Stimulated activated naive B cell treated with anti-CD40 and anti-IgM and Interleukin-4, amounts not matched to agents 10 μg/mL and 1 μg/mL and 100 μg/mL, for 72 hours (primary cell): ENCODE measurements at regions not wholly inside any gene's neighbourhood (a gene's known extent, or its start where the extent isn't known, plus 50 kb on each side); places are given as distances from the start of the nearest gene placed in this dataset.

Experiments used
- ATAC-seq, 2 donors: fragments of 150-1000 bp; cut with Tn5 transposase; replicated peaks; 2 replicates each; pipeline ENCODE4 v1.10.0; 2021; ENCODE audit warnings: moderate library complexity in 1 of 2
- DNase-seq: peaks from one replicate; pipeline ENCODE4 v3.0.0; 2021
- H3K27ac Mint-ChIP-seq: one replicate; pipeline ENCODE4 v1.8.0; 2022; ENCODE audit warnings: mild to moderate bottlenecking, mixed read lengths
- H3K27me3 Mint-ChIP-seq, 2 donors: one replicate each; pipeline ENCODE4 v1.8.0; 2022; ENCODE audit warnings: mixed read lengths in 2 of 2
- H3K36me3 Mint-ChIP-seq, 2 donors: one replicate each; pipeline ENCODE4 v1.8.0; 2022; ENCODE audit warnings: mixed read lengths in 2 of 2, mild to moderate bottlenecking in 1 of 2
- H3K4me1 Mint-ChIP-seq, 2 donors: one replicate each; pipeline ENCODE4 v1.8.0; 2022; ENCODE audit warnings: mixed read lengths in 2 of 2, mild to moderate bottlenecking in 1 of 2
- H3K4me3 Mint-ChIP-seq, 2 donors: one replicate each; pipeline ENCODE4 v1.8.0; 2022; ENCODE audit warnings: mild to moderate bottlenecking in 2 of 2, mixed read lengths in 2 of 2, moderate library complexity in 1 of 2
- H3K9me3 Mint-ChIP-seq, 2 donors: one replicate each; pipeline ENCODE4 v1.8.0; 2022; ENCODE audit warnings: mixed read lengths in 2 of 2, mild to moderate bottlenecking in 1 of 2

DNA sequence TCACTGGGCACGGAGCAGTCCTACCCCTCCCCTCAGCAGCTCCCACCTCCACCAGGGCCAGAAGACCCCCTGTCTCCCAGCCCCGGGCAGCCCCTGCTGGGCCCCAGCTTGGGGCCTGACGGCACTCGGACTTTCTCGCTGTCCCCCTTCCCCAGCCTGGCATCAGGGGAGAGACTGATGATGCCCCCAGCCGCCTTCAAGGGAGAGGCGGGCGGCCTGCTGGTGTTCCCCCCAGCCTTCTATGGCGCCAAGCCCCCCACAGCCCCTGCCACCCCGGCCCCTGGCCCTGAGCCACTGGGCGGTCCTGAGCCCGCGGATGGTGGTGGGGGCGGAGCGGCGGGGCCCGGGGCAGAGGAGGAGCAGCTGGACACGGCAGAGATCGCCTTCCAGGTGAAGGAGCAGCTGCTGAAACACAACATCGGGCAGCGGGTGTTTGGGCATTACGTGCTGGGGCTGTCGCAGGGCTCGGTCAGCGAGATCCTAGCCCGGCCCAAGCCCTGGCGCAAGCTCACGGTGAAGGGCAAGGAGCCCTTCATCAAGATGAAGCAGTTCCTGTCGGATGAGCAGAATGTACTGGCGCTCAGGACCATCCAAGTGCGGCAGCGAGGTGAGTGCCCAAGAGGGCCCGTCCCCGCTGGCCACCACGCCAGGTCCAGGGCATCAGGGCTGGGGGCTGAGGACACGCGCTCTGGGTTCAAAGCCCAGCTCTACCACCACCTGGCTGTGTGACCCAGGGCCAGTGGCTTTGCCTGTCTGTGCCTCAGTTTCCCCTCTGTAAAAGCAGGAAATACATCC, 58.6 kb downstream of the PHETA1 start:
- no peak for ATAC-seq
- Mint-ChIP-seq H3K4me3 (no peak overlapping the region), H3K27ac (no peak overlapping the region), H3K4me1 (peaks cover 8 to 14% of the 10 kb centered on the region in 2 donors), H3K9me3 (peaks cover 11% of the 10 kb centered on the region in 2 donors), H3K27me3 (peaks cover 11 to 14% of the 10 kb centered on the region in 2 donors), H3K36me3 (peaks cover 4 to 5% of the 10 kb centered on the region in 2 donors)
- DNase-seq: no peak

DNA sequence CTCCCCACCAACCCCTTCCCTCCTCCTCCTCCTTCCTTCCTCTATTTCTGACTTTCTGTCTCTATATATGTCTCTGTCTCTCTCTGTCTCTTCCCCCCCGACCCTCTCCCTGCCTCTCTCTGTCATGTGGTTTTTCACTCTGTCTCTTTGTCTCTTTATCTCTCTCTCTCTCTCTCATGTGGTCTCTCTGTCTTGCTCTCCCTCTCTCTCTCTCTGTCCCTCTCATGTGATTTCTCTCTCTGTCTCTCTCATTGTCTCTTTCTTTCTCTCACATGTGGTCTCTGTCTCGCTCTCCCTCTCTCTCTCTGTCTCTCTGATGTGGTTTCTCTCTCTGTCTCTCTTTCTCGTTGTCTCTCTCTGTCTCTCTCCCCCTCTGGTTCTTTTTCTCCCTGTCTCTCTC, 59.3 kb downstream of the PHETA1 start:
- no peak for ATAC-seq
- peaks cover 11 to 15% of the 10 kb centered on the region in 2 donors for H3K9me3 Mint-ChIP-seq
- H3K4me1 Mint-ChIP-seq: peaks cover 8 to 14% of the 10 kb centered on the region in 2 donors
- H3K27ac Mint-ChIP-seq: no peak overlapping the region
- peaks cover 11 to 14% of the 10 kb centered on the region in 2 donors for H3K27me3 Mint-ChIP-seq
- no peak for DNase-seq
- H3K4me3 Mint-ChIP-seq: no peak overlapping the region
- peaks cover 4 to 9% of the 10 kb centered on the region in 2 donors for H3K36me3 Mint-ChIP-seq

DNA sequence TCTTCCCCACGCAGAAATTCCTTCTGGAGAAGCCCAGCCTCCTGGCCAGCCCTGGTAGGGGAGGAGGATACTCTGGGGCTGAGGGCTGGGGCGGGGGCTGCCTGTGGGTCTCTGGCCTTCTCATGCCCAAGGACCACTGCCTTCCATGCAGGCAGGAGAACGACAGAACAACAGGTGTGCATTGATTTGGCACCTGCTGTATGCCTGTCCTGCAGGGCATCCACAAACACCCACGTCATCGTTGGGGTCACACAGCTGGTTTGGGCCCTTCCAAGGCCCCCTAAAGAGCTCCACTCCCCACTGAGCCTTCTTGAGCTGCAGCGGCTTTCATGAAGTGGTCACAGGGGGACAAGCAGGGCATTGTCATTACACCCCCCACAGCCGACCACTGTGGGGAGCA, 60.4 kb downstream of the PHETA1 start:
- H3K27me3 Mint-ChIP-seq: peaks cover 5 to 7% of the 10 kb centered on the region in 2 donors
- H3K27ac Mint-ChIP-seq: no peak overlapping the region
- H3K36me3 Mint-ChIP-seq: peaks cover 4 to 11% of the 10 kb centered on the region in 2 donors
- DNase-seq: no peak
- H3K4me3 Mint-ChIP-seq: no peak overlapping the region
- H3K4me1 Mint-ChIP-seq: peaks cover 4 to 8% of the 10 kb centered on the region in 2 donors
- peaks cover 11 to 18% of the 10 kb centered on the region in 2 donors for H3K9me3 Mint-ChIP-seq
- no peak for ATAC-seq

DNA sequence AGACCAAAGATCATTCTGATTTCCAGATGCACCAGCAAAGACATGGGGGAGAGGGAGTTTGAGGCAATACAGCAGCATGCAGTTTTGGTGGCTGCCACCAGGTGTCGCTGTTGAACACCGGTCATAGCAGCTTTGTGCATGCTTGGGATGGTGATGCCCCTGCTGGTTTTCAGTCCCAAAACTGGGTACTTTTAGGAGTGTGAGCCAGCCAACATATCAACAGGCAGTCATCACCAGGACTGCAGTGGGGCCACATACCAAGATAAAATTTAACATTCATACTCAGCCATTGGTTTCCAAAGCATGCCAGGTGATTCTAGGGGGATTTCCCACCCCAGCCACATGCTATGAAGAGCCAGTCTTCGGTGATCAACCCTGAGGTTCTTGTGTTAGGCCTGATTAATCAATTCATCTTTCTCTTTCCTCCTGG, 64.2 kb downstream of the PHETA1 start:
- ATAC-seq: peak in 1 of 2 donors; percentile 39
- DNase-seq: peak; percentile 41
- H3K4me1 Mint-ChIP-seq: peaks cover 2 to 4% of the 10 kb centered on the region in 2 donors
- H3K4me3 Mint-ChIP-seq: no peak overlapping the region
- peaks cover 11 to 18% of the 10 kb centered on the region in 2 donors for H3K9me3 Mint-ChIP-seq
- H3K27me3 Mint-ChIP-seq: peaks cover 3 to 4% of the 10 kb centered on the region in 2 donors
- peaks cover 4 to 11% of the 10 kb centered on the region in 2 donors for H3K36me3 Mint-ChIP-seq
- H3K27ac Mint-ChIP-seq: no peak overlapping the region

DNA sequence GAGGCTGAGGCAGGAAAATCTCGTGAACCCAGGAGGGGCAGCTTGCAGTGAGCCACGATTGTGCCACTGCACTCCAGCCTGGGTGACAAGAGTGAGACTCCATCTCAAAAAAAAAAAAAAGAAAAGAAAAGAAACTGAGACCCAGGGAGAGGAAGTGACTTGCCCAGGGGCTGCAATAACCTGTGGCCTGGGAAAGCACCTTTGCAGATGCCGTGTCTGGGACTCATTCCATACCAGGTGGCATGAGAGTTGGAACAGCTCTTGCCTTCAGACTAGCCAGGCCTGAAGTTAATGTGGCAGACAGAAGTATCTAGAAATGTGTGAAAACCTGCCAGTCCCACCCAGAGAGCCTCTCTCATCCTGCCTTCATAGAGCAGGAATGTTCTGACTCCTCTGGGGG, 65.4 kb downstream of the PHETA1 start:
- no peaks in the 10 kb centered on the region for H3K27me3 Mint-ChIP-seq
- DNase-seq (no peak), ATAC-seq (no peak)
- peaks cover 4 to 11% of the 10 kb centered on the region in 2 donors for H3K36me3 Mint-ChIP-seq
- H3K4me1 Mint-ChIP-seq: no peaks in the 10 kb centered on the region
- H3K9me3 Mint-ChIP-seq: peaks cover 11 to 18% of the 10 kb centered on the region in 2 donors
- peak overlapping the region; percentile 37 for H3K27ac Mint-ChIP-seq
- H3K4me3 Mint-ChIP-seq: no peak overlapping the region

DNA sequence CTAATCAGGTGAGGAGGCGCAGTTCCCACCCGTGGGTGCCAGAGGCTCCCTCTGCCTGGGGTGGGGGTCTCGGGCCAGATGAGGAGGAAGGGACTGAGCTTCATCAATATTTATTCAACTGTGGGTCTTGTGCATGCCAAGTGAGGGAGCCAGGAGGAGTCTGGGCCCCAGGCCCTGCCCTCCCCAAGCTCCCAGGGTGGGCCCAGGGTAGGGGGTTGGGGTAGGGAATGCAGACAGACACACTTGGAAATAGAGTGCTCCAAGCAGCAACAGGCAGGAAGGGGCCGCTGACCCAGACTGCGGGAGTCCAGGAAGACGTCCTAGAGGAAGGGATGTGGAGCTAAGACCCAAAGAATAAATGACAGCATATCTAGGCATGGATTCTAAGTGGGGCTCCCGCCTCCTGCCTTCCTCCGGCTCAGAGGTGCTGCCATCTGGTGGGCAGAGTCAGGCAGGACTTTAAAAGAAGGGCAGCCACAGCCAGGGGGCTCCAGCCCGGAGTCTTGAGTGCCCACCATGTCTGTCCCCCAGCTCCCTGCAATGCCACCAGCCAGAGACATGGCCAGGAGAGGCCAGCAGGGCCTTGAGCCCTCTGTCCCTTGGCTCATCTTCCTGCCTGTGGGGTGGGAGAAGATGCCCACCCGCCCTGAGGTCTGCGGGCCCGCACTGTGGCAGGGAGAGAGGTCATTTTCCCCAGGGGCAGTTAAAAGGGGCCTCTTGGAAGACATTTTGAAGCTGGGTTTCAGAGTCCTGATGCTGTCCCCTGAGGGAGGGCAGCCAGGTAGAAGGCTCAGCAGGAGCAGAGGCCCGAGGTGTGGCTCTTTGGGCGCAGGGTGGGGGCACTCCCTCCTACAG, 70.1 kb downstream of the PHETA1 start:
- ATAC-seq (peak; percentile 81 to 83), DNase-seq (peak; percentile 38)
- H3K4me1 Mint-ChIP-seq: no peaks in the 10 kb centered on the region
- H3K4me3 Mint-ChIP-seq: no peak overlapping the region
- H3K36me3 Mint-ChIP-seq: no peaks in the 10 kb centered on the region
- no peak overlapping the region for H3K27ac Mint-ChIP-seq
- peaks cover 0 to 5% of the 10 kb centered on the region in 2 donors for H3K9me3 Mint-ChIP-seq
- H3K27me3 Mint-ChIP-seq: peaks cover 0 to 11% of the 10 kb centered on the region in 2 donors

DNA sequence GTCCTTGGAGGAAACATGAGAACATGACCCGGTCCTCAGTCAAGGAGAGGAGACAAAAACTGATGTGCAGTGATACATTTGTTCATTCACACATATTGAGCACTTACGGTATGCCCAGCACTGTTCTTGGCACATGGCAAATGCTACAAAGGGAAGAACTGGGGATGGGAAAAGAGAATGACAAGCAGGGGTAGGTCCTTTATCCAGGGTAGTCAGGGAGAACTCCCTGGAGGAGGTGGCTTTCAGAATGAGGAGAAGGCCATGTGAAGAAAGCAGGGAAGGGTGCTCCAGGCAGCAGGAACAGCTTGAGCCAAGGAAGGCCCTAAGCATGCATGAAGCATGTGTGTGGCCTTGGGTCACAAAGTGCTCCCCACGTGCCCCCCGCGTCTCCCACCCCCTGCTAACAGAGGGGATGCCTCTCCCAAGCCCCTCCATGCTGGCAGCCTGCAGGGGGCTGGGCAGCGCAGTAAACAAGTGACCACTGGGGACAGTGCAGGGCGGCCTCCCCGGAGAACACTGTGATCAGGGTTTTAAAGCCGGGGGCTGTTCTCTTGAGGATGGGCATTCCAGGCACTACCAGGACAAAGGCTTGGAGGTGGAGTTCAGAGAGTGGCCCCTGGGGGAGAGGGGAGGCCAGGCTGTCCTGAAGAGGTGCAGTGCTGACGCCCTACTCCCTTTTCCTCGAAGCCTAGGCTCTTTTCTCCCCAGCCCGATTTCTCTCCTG, 71.0 kb downstream of the PHETA1 start:
- ATAC-seq (no peak), DNase-seq (no peak)
- Mint-ChIP-seq H3K36me3 (no peaks in the 10 kb centered on the region), H3K9me3 (peaks cover 0 to 5% of the 10 kb centered on the region in 2 donors), H3K4me1 (no peaks in the 10 kb centered on the region), H3K27ac (no peak overlapping the region), H3K4me3 (no peak overlapping the region), H3K27me3 (peaks cover 0 to 11% of the 10 kb centered on the region in 2 donors)

DNA sequence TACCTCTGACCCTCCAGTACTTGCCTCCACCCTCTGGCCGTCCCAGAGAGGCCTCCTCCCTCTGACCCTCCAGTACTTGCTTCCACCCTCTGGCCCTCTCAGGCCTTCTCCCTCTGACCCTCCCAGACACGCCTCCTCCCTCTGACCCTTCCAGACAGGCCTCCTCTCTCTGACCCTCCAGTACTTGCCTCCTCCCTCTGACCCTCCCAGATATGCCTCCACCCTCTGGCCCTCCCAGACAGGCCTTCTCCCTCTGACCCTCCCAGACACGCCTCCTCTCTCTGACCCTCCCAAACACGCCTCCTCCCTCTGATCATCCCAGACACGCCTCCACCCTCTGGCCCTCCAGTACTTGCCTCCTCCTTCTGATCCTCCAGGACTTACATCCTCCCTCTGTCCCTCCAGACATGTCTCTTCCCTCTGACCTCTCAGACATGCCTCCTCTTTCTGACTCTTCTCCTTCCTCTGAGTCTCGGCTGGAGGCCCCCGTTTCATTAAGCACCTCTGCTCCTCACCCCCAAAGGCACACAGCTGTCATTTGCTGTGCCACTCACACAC, 71.9 kb downstream of the PHETA1 start:
- DNase-seq (no peak), ATAC-seq (no peak)
- H3K4me1 Mint-ChIP-seq: no peaks in the 10 kb centered on the region
- H3K27ac Mint-ChIP-seq: peak overlapping the region; percentile 47
- peaks cover 0 to 11% of the 10 kb centered on the region in 2 donors for H3K27me3 Mint-ChIP-seq
- H3K36me3 Mint-ChIP-seq: no peaks in the 10 kb centered on the region
- H3K4me3 Mint-ChIP-seq: no peak overlapping the region
- H3K9me3 Mint-ChIP-seq: peaks cover 0 to 7% of the 10 kb centered on the region in 2 donors

DNA sequence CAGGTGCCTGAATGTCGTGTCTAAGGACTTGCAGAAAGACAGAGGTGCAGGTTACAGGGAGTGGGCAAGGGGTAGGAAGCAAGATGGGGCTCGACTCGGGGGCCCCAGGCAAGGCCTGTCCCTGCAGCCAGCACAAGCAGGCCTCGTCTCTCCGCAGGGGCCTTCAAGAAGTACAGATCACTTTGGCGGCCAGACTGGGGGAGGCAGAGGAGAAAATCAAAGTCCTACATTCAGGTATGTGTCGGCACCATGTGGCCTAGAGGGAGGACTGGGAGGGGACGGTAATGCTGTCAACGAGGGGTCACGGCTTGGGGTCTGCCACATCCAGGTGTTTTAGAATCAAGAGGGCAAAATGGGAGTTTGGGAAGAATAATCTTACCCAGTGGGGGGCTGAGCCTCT, 73.7 kb downstream of the PHETA1 start:
- H3K9me3 Mint-ChIP-seq: peaks cover 0 to 7% of the 10 kb centered on the region in 2 donors
- no peak overlapping the region for H3K4me3 Mint-ChIP-seq
- peaks cover 0 to 11% of the 10 kb centered on the region in 2 donors for H3K27me3 Mint-ChIP-seq
- H3K4me1 Mint-ChIP-seq: no peaks in the 10 kb centered on the region
- ATAC-seq (no peak), DNase-seq (no peak)
- H3K27ac Mint-ChIP-seq: no peak overlapping the region
- no peaks in the 10 kb centered on the region for H3K36me3 Mint-ChIP-seq

DNA sequence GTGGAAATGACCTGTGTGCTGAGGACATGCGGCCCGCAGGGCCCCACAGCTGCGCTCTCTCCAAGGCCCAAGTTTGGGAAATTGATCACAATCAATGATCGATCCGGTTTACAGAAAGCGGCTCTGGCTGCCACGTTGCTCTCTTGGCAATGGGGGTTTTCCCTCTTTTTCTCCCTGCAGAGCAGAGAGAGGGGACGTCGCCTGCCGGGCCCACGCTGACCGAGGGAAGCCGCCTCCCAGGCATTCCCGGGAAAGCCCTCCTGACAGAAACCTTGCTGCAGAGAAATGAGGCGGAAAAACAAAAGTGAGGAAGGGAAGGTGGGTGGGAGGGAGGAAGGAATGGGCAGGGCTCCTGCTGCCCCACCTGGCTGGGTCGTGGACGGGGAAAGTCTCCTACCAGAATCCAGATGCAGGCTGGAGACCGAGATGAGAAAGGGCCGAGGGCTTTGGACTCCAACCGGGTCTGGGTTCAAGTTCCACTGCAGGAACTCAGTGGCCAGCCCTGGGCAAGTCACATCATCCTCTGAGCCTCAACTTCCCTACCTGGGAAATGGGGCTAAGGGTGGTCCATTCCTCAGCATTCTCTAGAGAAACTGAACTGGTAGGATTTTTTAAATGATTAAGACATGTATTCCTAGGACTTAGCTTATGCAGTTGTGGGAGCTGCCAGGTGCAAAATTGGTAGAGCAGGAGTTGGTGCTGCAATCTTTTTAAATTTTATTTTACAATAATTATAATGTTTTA, 75.5 kb downstream of the PHETA1 start:
- Mint-ChIP-seq H3K9me3 (peaks cover 0 to 7% of the 10 kb centered on the region in 2 donors), H3K4me1 (no peaks in the 10 kb centered on the region), H3K36me3 (no peaks in the 10 kb centered on the region), H3K27me3 (peaks cover 8 to 11% of the 10 kb centered on the region in 2 donors), H3K27ac (no peak overlapping the region), H3K4me3 (no peak overlapping the region)
- ATAC-seq (no peak), DNase-seq (no peak)

DNA sequence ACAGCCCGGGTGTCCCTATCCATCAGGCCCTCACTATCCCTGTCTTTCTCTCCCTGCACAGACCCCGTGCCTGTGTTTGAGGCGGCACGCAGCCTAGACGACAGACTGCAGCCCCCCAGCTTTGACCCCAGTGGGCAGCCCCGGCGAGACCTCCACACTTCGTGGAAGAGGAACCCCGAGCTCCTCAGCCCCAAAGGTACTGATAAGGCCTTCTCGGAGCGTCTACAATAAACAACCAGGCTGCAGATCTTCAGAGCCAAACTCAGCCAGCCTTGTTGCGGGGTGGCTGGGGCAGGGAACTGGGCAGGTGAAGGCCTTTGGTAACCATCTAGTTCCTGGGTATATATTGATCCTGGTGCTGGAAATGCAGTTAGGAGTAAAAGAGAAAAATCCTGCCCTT, 77.5 kb downstream of the PHETA1 start:
- peaks cover 0 to 8% of the 10 kb centered on the region in 2 donors for H3K27me3 Mint-ChIP-seq
- DNase-seq (no peak), ATAC-seq (no peak)
- peaks cover 0 to 3% of the 10 kb centered on the region in 2 donors for H3K9me3 Mint-ChIP-seq
- H3K4me1 Mint-ChIP-seq: no peaks in the 10 kb centered on the region
- no peak overlapping the region for H3K27ac Mint-ChIP-seq
- H3K4me3 Mint-ChIP-seq: peak overlapping the region in 1 of 2 donors; percentile 29
- H3K36me3 Mint-ChIP-seq: no peaks in the 10 kb centered on the region

DNA sequence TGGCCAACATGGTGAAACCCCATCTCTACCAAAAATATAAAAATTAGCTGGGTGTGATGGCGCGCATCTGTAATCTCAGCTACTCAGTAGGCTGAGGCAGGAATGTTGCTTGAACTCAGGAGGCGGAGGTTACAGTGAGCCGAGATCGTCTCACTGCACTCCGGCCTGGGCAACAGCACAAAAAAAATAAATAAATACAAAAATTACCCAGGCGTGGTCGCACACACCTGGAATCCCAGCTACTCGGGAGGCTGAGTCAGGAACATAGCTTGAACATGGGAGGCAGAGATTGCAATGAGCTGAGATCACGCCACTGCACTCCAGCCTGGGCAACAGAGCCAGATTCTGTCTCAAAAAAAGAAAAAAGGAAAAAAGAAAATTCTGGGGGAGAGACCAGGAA, 80.1 kb downstream of the PHETA1 start:
- Mint-ChIP-seq H3K4me1 (no peaks in the 10 kb centered on the region), H3K27ac (no peak overlapping the region), H3K4me3 (no peak overlapping the region), H3K27me3 (peaks cover 3 to 8% of the 10 kb centered on the region in 2 donors), H3K9me3 (peaks cover 0 to 1% of the 10 kb centered on the region in 2 donors), H3K36me3 (no peaks in the 10 kb centered on the region)
- DNase-seq: no peak
- no peak for ATAC-seq

DNA sequence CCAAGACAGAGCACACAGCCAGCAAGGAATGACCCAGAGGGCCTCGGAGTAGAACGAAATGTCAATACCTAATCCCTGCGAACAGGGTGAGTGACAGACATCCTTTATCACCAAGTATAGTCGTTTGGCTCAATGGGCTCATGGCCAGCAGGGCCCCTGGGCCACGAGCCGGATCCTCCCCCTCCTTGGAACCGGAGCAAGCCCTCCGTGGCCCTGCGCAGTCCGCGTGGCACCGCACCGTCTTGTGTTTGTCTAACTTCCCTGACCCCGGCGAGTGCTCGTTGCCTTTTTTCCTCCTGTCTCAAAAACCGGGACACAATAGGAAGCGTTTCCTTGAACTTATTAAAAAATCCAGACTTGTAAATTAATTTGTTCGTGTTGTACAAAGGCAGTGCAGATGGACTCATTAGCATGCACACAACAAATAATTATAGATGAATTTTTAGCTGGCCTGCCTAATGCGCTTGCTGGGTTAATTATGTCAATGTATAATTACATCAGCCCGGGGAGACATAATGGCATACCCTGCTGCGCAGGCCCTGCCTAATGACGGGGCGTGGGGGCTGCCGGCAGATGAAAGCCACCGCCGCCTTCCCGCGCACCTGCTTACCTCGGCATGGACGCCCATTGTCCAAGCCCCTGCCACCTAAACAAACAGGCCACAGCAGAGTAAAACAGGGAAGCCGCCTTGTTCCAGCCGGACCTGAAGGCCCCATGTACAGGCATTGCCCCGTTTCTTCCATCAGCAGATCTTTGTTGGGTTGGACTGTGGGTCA, 81.6 kb downstream of the PHETA1 start:
- no peak overlapping the region for H3K27ac Mint-ChIP-seq
- no peaks in the 10 kb centered on the region for H3K36me3 Mint-ChIP-seq
- peaks cover 4 to 8% of the 10 kb centered on the region in 2 donors for H3K27me3 Mint-ChIP-seq
- no peak for DNase-seq
- H3K4me3 Mint-ChIP-seq: no peak overlapping the region
- H3K9me3 Mint-ChIP-seq: no peaks in the 10 kb centered on the region
- no peak for ATAC-seq
- H3K4me1 Mint-ChIP-seq: no peaks in the 10 kb centered on the region
